ENCODE measurements at regions not wholly inside any gene's neighbourhood (a gene's known extent, or its start where the extent isn't known, plus 50 kb on each side); places are given as distances from the start of the nearest gene placed in this dataset.
"Not testable (repeated sequence)": the region's sequence is repeated elsewhere in the genome, so short reads cannot be mapped to it uniquely, and the experiment has no call there.

- DNase-seq (ENCODE audit: low spot score) = no peak
Observed at GRCh38 chr17:71779482-71779881, 341.3 kb upstream of the SOX9 start.

GRCh38 chr17:71780596-71780995 lies 340.2 kb upstream of the SOX9 start:
- DNase-seq (ENCODE audit: low spot score) = no peak

GRCh38 chr17:71782021-71782420 lies 338.8 kb upstream of the SOX9 start:
- not testable (repeated sequence) for DNase-seq (ENCODE audit: low spot score)

DNA sequence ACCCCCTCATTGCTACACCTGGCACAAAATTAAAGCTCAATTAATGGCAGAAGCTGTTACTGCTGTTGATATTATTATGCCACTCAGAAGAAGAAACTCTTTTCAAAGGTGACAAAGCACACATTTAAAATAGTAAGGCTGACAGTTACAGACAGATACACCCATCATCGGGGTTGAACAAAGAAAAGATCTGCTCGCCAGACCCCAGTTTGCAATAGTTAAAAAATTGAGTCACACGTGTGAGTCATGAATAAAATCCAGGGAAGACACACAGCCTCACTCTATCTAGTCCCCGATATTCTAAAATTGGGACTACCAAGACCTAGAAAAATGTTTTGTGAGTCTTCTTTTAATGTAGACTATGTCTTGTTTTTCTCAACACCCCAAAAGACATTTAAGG lies 330.0 kb upstream of the SOX9 start:
- no peak for DNase-seq (ENCODE audit: low spot score)

GRCh38 chr17:71791311-71791710 lies 329.5 kb upstream of the SOX9 start:
- no peak for DNase-seq (ENCODE audit: low spot score)

DNA sequence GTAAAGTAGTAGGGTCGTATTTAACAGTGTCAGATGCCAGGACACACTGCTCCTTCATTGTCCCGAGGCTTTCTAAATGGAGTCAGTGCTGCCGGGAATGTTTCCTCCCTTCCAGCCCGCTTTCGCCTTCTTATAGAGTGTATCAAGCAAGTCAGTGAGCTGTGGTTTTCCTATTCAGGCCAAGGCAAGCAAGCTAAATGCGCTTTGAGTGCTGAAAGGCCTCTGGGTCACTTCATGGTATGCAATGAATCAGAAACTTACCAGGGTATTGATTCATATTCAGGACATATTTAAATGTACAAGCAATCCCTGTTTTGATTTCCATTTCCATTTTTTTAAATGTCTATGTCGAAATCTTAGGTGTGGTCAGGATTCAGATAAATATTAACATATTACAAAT lies 327.9 kb upstream of the SOX9 start:
- DNase-seq (ENCODE audit: low spot score) = no peak

- no peak for DNase-seq (ENCODE audit: low spot score)
Observed at GRCh38 chr17:71793518-71793917, 327.3 kb upstream of the SOX9 start.

DNA sequence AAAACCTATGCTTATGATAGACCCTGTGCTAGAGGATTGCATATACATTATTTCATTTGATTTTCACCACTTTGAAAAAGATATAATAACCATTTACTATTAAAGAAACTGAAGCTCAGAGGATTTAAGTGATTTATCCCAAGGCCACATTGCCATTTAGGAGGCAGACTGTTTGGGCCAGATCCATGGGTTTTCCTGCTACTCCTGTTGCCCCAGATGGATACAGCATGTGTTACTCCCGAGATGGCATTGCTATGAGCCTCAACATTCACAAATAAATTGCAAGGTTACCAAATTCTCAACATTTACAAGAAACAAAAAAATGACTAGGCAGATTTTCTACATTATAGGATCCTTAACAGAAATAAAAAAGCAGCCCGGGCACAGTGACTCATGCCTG lies 322.1 kb upstream of the SOX9 start:
- DNase-seq (ENCODE audit: low spot score) = no peak

GRCh38 chr17:71799657-71800056 lies 321.2 kb upstream of the SOX9 start:
- no peak for DNase-seq (ENCODE audit: low spot score)

- DNase-seq (ENCODE audit: low spot score) = no peak
Observed at GRCh38 chr17:71801301-71801700, 319.5 kb upstream of the SOX9 start.

- no peak for DNase-seq (ENCODE audit: low spot score)
Observed at GRCh38 chr17:71802663-71803062, 318.2 kb upstream of the SOX9 start.

GRCh38 chr17:71803656-71804284 lies 317.1 kb upstream of the SOX9 start:
- no peak for DNase-seq (ENCODE audit: low spot score)

DNA sequence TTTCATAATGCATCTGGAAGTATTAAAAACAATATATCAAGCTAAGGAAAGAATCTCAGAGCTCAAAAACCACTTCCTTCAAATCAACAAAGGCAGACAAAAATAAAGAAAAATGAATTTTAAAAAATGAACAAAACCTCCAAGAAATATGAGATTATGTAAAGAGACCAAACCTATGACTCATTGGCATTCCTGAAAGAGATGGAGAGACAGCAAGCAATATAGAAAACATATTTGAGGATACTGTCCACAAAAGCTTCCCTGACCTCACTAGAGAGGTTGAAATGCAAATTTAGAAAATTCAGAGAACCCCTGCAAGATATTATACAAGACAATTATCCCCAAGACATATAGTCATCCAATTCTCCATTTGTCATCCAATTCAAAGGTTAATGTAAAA lies 311.3 kb upstream of the SOX9 start:
- DNase-seq (ENCODE audit: low spot score) = no peak

DNA sequence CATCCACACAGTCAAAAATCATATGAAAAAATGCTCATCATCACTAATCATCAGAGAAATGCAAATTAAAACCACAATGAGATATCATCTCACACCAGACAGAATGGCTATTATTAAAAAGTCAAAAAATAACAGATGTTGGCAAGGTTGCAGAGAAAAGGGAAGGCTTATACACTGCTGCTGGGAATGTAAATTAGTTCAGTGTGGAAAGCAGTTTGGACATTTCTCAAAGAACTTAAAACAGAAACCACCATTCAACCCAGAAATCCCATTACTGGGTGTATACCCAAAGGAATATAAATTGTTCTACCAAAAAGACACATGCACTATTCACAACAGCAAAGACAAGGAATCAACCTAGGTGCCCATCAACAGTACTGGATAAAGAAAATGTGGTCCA lies 307.0 kb upstream of the SOX9 start:
- DNase-seq (ENCODE audit: low spot score) = not testable (repeated sequence)

GRCh38 chr17:71821511-71821910 lies 299.3 kb upstream of the SOX9 start:
- no peak for DNase-seq (ENCODE audit: low spot score)

GRCh38 chr17:71824671-71825070 lies 296.1 kb upstream of the SOX9 start:
- DNase-seq (ENCODE audit: low spot score) = no peak

- no peak for DNase-seq (ENCODE audit: low spot score)
Observed at GRCh38 chr17:71825687-71826086, 295.1 kb upstream of the SOX9 start.

- DNase-seq (ENCODE audit: low spot score) = no peak
Observed at GRCh38 chr17:71828182-71828596, 292.6 kb upstream of the SOX9 start.

GRCh38 chr17:71830866-71831265 lies 290.0 kb upstream of the SOX9 start:
- DNase-seq (ENCODE audit: low spot score) = no peak

DNA sequence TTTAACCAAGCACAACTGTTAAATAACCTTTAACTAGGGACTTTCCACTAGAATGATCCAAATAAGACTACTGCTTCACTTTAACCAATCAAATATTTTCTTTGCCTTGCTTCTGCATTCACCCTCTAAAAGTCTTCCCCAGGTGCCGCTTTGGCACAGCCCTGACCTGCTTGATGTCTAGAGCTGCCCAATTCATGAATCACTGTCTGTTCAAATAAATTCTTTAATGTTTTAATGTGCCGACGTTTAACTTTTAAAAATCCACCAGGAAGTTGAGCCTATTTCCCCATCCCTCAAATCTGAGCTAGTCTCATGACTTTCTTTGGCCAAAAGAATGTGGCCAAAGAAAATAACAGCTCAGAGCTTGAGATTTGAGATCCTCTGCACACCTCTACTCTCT lies 277.8 kb upstream of the SOX9 start:
- DNase-seq (ENCODE audit: low spot score) = no peak

- DNase-seq (ENCODE audit: low spot score) = no peak
Observed at GRCh38 chr17:71845337-71845736, 275.5 kb upstream of the SOX9 start.

GRCh38 chr17:71846561-71847110 lies 274.2 kb upstream of the SOX9 start:
- DNase-seq (ENCODE audit: low spot score) = no peak

GRCh38 chr17:71849783-71850768 lies 270.7 kb upstream of the SOX9 start:
- DNase-seq (ENCODE audit: low spot score) = no peak

All from HuH-7.5 (cell line).